ENCODE measurements at regions not wholly inside any gene's neighbourhood (a gene's known extent, or its start where the extent isn't known, plus 50 kb on each side); places are given as distances from the start of the nearest gene placed in this dataset.

- no peaks in the 10 kb centered on the region for H3F3A ChIP-seq (ENCODE audit: control insufficient read depth, insufficient read depth)
- H3K4me1 ChIP-seq (ENCODE audit: control insufficient read depth, low read length) = no peaks in the 10 kb centered on the region
- H3K9me3 ChIP-seq (ENCODE audit: control insufficient read depth, insufficient read depth, low read length) = no peaks in the 10 kb centered on the region
- H3K27me3 ChIP-seq (ENCODE audit: control insufficient read depth, low read length) = no peaks in the 10 kb centered on the region
- no peaks in the 10 kb centered on the region for H3K79me2 ChIP-seq (ENCODE audit: control insufficient read depth, low read length)
- H3K4me3 ChIP-seq (ENCODE audit: low read length) = no peak overlapping the region
- no peaks in the 10 kb centered on the region; the same call in 1 of the 2 replicates for H3K9me2 ChIP-seq (replicated peaks; ENCODE audit: control insufficient read depth, low read length)
- H3K4me2 ChIP-seq (ENCODE audit: low read length) = no peak overlapping the region
- no peaks in the 10 kb centered on the region for H4K20me1 ChIP-seq (ENCODE audit: control insufficient read depth, insufficient read depth, low read depth, low read length)
- no peaks in the 10 kb centered on the region for H3K36me3 ChIP-seq (ENCODE audit: control insufficient read depth, low read length)
- no peak for TF ChIP-seq CTCF (IDR thresholded peaks at IDR 0.05; ENCODE audit: low read depth, low read length, poor library complexity, severe bottlenecking)
- TF ChIP-seq EZH2phosphoT487 (IDR thresholded peaks at IDR 0.05; ENCODE audit: borderline replicate concordance, low read length) = no peak
- no peak overlapping the region for H3K27ac ChIP-seq (ENCODE audit: low read depth, low read length)
Observed at GRCh38 chr3:174755833-174756829, 103.0 kb upstream of the NAALADL2 start.

GRCh38 chr3:174758943-174759342 is 100.2 kb upstream of the NAALADL2 start:
- Histone ChIP-seq H3K4me1 (ENCODE audit: control insufficient read depth, low read length) (no peaks in the 10 kb centered on the region), H3K4me3 (ENCODE audit: low read length) (no peak overlapping the region), H3K36me3 (ENCODE audit: control insufficient read depth, low read length) (no peaks in the 10 kb centered on the region), H3K79me2 (ENCODE audit: control insufficient read depth, low read length) (no peaks in the 10 kb centered on the region), H4K20me1 (ENCODE audit: control insufficient read depth, insufficient read depth, low read depth, low read length) (no peaks in the 10 kb centered on the region), H3K27me3 (ENCODE audit: control insufficient read depth, low read length) (no peaks in the 10 kb centered on the region), H3K9me2 (replicated peaks; ENCODE audit: control insufficient read depth, low read length) (no peaks in the 10 kb centered on the region; the same call in 1 of the 2 replicates), H3K9me3 (ENCODE audit: control insufficient read depth, insufficient read depth, low read length) (no peaks in the 10 kb centered on the region), H3K4me2 (ENCODE audit: low read length) (no peak overlapping the region), H3K27ac (ENCODE audit: low read depth, low read length) (no peak overlapping the region), H3F3A (ENCODE audit: control insufficient read depth, insufficient read depth) (no peaks in the 10 kb centered on the region)
- TF ChIP-seq CTCF (IDR thresholded peaks at IDR 0.05; ENCODE audit: low read depth, low read length, poor library complexity, severe bottlenecking) = no peak
- no peak for TF ChIP-seq EZH2phosphoT487 (IDR thresholded peaks at IDR 0.05; ENCODE audit: borderline replicate concordance, low read length)

- no peak for TF ChIP-seq CTCF (IDR thresholded peaks at IDR 0.05; ENCODE audit: low read depth, low read length, poor library complexity, severe bottlenecking)
- no peak for TF ChIP-seq EZH2phosphoT487 (IDR thresholded peaks at IDR 0.05; ENCODE audit: borderline replicate concordance, low read length)
- H3K9me3 ChIP-seq (ENCODE audit: control insufficient read depth, insufficient read depth, low read length) = no peaks in the 10 kb centered on the region
- no peaks in the 10 kb centered on the region for H3K4me1 ChIP-seq (ENCODE audit: control insufficient read depth, low read length)
- no peaks in the 10 kb centered on the region for H3K79me2 ChIP-seq (ENCODE audit: control insufficient read depth, low read length)
- no peak overlapping the region for H3K27ac ChIP-seq (ENCODE audit: low read depth, low read length)
- H3K4me3 ChIP-seq (ENCODE audit: low read length) = no peak overlapping the region
- no peaks in the 10 kb centered on the region for H3K27me3 ChIP-seq (ENCODE audit: control insufficient read depth, low read length)
- no peak overlapping the region for H3K4me2 ChIP-seq (ENCODE audit: low read length)
- no peaks in the 10 kb centered on the region for H4K20me1 ChIP-seq (ENCODE audit: control insufficient read depth, insufficient read depth, low read depth, low read length)
- H3K9me2 ChIP-seq (replicated peaks; ENCODE audit: control insufficient read depth, low read length) = no peaks in the 10 kb centered on the region
- no peaks in the 10 kb centered on the region for H3F3A ChIP-seq (ENCODE audit: control insufficient read depth, insufficient read depth)
- H3K36me3 ChIP-seq (ENCODE audit: control insufficient read depth, low read length) = no peaks in the 10 kb centered on the region
Observed at GRCh38 chr3:174767406-174767805, 91.7 kb upstream of the NAALADL2 start.
